ENCODE measurements at regions not wholly inside any gene's neighbourhood (a gene's known extent, or its start where the extent isn't known, plus 50 kb on each side); places are given as distances from the start of the nearest gene placed in this dataset.
A peak's percentile ranks its signal among the peaks of the same experiment; 100 is the strongest.

DNA sequence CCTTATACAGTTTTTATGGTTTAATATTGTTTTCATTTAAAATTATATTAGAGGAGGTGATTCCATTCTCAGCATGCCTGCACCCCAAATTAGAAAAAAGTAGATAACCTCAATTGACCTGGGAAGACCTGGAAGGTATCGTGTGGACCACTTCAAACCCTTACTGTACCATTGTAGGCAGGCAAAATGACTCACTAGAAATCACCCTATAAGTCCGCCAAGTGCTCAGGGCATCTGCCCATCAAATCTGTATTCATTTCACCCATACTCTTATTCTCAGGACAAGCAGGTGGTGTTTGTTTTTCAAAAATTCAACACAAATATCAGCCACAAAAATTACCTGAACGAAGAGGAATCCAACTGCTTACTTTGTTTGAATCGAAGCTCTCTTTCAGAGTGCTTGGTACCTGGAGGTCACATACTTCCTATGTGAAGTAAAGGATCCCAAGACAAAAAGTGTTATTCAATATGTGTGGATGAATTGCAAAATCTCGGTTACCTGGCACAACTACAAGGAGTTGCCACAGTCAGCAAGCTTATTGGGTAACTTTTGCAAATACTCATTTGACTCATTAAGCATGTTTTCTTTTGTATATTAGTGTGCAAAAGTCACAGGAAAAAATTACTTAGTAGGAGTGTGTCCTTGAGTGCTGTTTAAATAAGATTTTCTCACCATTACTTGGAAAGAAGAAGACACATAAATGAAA lies 216.2 kb downstream of the ENC1 start:
- DNase-seq (ENCODE audit: low spot score): peak; percentile 49

DNA sequence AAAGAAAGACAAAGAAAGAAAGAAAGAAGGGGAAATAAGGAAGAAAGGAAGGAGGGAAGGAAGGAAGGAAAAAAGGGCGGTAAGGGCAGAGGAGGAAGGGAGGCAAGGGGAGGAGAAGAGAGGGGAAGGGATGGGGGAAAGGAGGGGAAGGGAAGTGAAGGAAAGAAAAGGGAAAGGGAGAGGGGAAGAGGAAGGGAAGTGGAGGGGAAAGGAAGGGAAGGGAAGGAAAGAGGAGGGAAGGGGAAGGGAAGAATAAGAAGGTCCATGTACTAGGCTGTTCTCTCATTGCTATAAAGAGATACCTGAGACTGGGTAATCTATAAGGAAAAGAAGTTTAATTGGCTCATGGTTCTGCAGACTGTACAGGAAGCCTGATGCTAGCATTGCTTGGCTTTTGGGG lies 217.1 kb downstream of the ENC1 start:
- DNase-seq (ENCODE audit: low spot score): no peak

GRCh38 chr5:74422671-74423070 lies 217.9 kb downstream of the ENC1 start:
- no peak for DNase-seq (ENCODE audit: low spot score)

DNA sequence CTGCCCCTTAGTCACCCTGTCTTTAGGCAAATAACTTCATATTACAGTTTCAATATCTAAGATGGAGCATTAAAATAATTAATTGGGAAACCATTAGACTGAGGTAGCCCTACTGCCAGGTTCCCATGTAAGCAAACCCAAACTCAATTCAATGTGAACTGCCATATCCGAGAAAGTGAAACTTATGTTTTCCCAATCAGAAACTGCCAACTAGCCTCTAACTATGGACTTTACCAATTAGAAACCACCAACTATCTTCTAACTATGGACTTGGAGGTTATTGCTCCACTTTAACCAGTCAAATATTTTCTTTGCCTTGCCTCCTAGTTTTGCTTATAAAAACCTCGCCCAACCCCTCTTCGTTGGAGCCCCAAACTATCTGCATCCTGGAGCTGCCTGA lies 218.5 kb downstream of the ENC1 start:
- no peak for DNase-seq (ENCODE audit: low spot score)

- DNase-seq (ENCODE audit: low spot score): no peak
These were observed 219.2 kb downstream of the ENC1 start for GRCh38 chr5:74421377-74421776.

GRCh38 chr5:74420947-74421346 lies 219.6 kb downstream of the ENC1 start:
- DNase-seq (ENCODE audit: low spot score): no peak

DNA sequence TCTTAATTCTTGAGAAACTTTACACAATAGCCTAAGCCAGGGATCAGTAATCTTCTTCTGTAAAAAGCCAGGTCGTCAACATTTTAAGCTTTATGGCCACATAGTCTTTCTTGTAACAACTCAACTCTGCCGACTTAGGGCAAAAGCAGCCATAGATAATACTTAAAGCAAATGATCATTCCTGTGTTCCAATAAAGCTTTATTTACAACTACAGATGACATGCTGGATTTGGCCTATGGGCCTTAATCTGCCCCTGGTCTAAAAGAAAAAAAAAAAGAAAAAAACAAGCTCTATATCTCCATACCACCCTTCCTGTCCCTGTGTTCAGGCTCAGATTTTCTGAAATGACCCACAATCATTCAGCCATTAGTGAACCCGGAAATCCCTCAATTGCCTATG lies 220.3 kb downstream of the ENC1 start:
- no peak for DNase-seq (ENCODE audit: low spot score)

GRCh38 chr5:74419468-74419867 lies 221.1 kb downstream of the ENC1 start:
- DNase-seq (ENCODE audit: low spot score): no peak

DNA sequence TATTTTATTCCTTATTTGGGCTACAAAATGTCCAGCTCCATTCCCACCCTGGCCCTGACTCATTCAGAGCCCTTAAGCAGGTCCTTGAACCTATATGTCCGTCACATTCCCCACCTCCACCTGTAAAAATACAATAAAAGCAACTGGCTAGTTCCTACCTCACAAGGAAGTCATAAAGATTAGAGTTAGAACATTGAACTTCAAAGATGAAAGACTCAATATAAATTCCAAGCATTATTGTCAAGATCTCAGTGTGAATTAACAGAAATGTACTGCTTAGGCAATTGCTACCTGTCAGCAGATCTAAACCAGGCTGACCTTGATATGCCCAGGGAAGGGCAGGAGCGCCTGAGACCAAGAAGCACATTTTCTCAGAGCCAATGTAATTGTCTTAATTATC lies 221.8 kb downstream of the ENC1 start:
- no peak for DNase-seq (ENCODE audit: low spot score)

DNA sequence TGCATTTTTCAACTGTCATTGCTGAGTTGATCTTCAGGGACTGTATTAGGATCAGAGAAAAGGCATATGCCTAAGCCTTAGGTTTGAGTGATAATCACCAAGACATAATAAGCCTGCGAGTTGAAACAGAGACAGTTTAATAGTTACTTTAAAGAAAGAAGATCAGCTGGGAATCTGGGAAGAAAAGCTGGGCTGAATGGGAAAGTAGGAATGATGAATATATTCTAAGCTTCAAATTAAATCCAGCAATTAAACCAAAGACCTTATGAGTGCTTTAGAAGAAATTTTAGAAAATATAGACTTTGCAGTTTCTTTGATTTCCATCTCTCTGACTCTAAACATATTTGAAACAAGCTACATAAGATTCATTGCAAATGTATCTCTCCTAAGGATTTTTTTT lies 222.3 kb downstream of the ENC1 start:
- no peak for DNase-seq (ENCODE audit: low spot score)

DNA sequence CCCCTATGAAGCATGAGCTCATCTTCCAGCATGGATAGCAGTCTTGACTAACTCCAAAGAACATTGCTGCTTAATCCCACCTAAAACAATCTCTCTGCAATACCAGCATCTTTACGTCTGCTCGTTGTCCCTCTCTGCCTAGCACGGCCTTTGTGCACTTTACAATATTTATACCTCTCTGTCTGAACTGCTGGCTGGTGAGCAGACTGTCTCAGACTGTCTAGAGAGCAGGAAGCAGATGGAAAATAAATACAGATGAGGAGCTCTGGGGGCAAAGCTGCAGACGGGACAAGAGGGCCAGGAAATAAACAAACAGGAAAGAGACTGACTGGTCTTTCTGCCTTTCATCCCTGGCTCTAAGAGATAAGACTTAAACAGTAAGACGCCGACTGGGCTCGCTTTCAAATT lies 224.8 kb downstream of the ENC1 start:
- no peak for DNase-seq (ENCODE audit: low spot score)

GRCh38 chr5:74414228-74414627 lies 226.3 kb downstream of the ENC1 start:
- DNase-seq (ENCODE audit: low spot score): no peak

- no peak for DNase-seq (ENCODE audit: low spot score)
These were observed 227.0 kb downstream of the ENC1 start for GRCh38 chr5:74413403-74414048.

GRCh38 chr5:74412066-74412465 lies 228.5 kb downstream of the ENC1 start:
- no peak for DNase-seq (ENCODE audit: low spot score)

DNA sequence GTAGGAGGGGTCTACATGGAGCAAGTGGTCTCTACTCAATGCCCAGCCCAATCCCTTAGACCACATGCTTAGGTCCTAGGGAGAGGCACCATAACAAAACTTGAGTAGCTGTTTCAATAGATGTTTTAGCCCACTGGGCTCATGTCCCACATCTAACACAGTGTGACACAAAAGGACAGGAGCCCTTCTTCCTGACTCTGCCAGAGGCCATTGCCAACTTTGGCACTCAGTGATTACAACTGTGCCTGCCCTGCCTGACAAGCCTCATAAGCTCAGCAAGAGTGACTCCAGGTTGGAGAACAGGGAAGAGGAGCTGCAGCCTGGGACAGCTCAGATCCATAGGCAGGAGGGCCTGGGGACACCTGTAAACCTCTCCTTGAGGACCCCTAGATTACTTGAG lies 230.8 kb downstream of the ENC1 start:
- no peak for DNase-seq (ENCODE audit: low spot score)

- DNase-seq (ENCODE audit: low spot score): no peak
These were observed 231.3 kb downstream of the ENC1 start for GRCh38 chr5:74409166-74409706.

GRCh38 chr5:74408150-74409043 lies 232.1 kb downstream of the ENC1 start:
- DNase-seq (ENCODE audit: low spot score): no peak

GRCh38 chr5:74407701-74408100 lies 232.8 kb downstream of the ENC1 start:
- DNase-seq (ENCODE audit: low spot score): no peak

DNA sequence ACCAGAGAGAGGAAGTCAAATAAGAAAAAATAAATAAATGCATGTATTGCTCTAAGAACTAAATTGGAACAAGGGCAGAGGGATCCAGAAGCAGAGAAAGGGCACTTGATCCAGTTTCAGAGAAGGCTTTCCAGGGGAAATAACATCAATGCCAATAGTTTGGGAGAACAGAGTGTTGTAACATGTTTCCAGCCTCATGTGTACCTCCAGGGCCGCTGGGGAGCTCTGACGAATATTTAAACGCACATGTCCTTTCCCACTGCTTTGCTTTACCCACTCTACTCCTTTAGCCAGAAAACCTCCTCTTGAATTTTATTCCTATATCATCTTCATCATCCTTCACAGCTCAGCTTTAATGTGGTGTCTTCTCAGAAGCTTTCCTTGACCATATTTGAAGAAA lies 233.7 kb downstream of the ENC1 start:
- no peak for DNase-seq (ENCODE audit: low spot score)

GRCh38 chr5:74405593-74405992 lies 234.9 kb downstream of the ENC1 start:
- DNase-seq (ENCODE audit: low spot score): no peak

DNA sequence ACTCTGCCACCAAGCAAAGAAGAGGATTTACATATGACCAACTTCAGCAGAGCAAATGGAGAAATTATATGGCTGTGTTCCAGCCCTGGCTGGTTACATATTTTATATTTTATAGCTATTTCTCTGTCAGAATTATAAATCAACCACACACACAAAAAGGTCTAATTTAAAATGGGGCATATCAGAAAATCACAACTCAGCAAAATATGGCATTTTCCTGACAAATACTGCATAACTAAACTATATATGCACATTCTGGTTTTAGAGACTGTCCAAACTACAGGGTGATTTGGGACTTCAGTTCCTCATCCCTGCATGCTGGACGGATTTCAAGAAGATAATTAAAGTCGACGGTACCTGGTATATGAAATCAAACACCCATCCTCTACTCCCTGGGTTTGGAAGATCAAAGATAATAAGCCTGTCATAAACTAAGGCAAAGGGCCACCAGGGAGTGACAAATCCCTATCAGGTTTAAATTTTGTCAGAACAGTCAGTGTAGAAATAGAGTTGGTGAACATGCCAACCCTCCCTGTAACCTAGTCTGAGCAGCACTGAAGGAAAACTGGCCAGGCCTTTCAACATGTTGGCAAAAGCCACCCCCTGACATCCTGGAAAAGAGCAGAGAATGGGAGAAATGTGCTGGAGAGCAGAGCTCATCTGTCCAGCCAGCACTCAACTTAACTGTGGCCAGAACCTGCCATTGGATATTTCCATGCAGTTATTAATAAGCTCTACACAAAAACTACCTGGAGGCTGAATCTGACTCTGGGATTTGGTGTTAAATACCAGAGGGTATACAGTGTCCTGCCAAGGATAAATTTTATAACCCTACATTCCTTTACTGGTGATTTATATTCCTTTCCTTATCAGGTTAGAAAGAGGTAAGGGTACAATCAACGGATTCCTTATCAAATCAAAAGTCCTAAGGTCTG lies 235.7 kb downstream of the ENC1 start:
- DNase-seq (ENCODE audit: low spot score): no peak

- DNase-seq (ENCODE audit: low spot score): no peak
These were observed 236.8 kb downstream of the ENC1 start for GRCh38 chr5:74403771-74404170.

Measured in AG20443 (cell line).